HepG2 (cell line): ENCODE measurements at regions not wholly inside any gene's neighbourhood (a gene's known extent, or its start where the extent isn't known, plus 50 kb on each side); places are given as distances from the start of the nearest gene placed in this dataset.

Experiments used
- ATAC-seq: fragments of 200-7000 bp; cut with Tn5 transposase; 3 replicates; pipeline ENCODE4 v1.9.1; 2020; ENCODE audit warnings: mild to moderate bottlenecking, moderate library complexity
- BruUV-seq: library from RNA; stranded (reverse); fragments of 400-500 nt; replicated peaks from 2 replicates; lab custom pipeline; 2021; lab: Mats Ljungman, UMichigan
- CTCF ChIA-PET: fragments of 300-600 bp; formaldehyde crosslinking; extraction: SDS; loops from one replicate; lab custom pipeline; 2021; ENCODE audit warnings: low total read pairs, inconsistent platforms, low intra/inter-chr PET ratio; lab: Yijun Ruan, JAX
- POLR2A ChIA-PET: fragments of 350-600 bp; sonication (Branson Sonifier 250); formaldehyde crosslinking; loops from one replicate; lab custom pipeline; 2020; ENCODE audit warnings: antibody characterized with exemption, inconsistent platforms; lab: Yijun Ruan, JAX
- DNase-seq: peaks from one replicate; pipeline ENCODE4 v3.0.0-alpha.2; 2015; ENCODE audit warnings: low spot score
- FAIRE-seq: peaks from 3 replicates; lab custom pipeline; 2011; peaks lifted over from hg19 to GRCh38; lab: Jason Lieb, UNC
- H2AFZ ChIP-seq: one replicate; pipeline ENCODE4 v1.6.1; 2011; ENCODE audit warnings: low read length, inconsistent platforms
- H3K27ac ChIP-seq: fragments of 300-600 bp; 3 replicates; pipeline ENCODE4 v1.8.0; 2011; ENCODE audit warnings: mixed run types, mild to moderate bottlenecking, mixed read lengths, low read length, inconsistent platforms; ENCODE audit not compliant: insufficient read depth; ENCODE audit errors: extremely low read length
- H3K27me3 ChIP-seq, 2 experiments: fragments of 200-600 bp in 1 of 2; 2 replicates in 1 of 2; 3 replicates in 1 of 2; pipeline versions ENCODE4 v1.6.0 to v1.8.0; 2011; ENCODE audit warnings: low read length in 2 of 2, mild to moderate bottlenecking in 2 of 2, moderate library complexity in 2 of 2, inconsistent platforms in 1 of 2; ENCODE audit not compliant: insufficient read depth in 2 of 2, control insufficient read depth in 1 of 2
- H3K36me3 ChIP-seq, 2 experiments: fragments of 200-600 bp in 1 of 2; replicated peaks in 1 of 2; 2 replicates in 1 of 2; 3 replicates in 1 of 2; pipeline versions ENCODE4 v1.5.1 to v1.8.0; 2011; ENCODE audit warnings: low read length in 2 of 2, inconsistent platforms in 1 of 2; ENCODE audit not compliant: insufficient read depth in 2 of 2, control insufficient read depth in 1 of 2
- H3K4me1 ChIP-seq: 2 replicates; pipeline ENCODE4 v1.5.1; 2012; ENCODE audit warnings: low read length, inconsistent platforms; ENCODE audit not compliant: insufficient read depth
- H3K4me2 ChIP-seq: 2 replicates; pipeline ENCODE4 v1.6.0; 2011; ENCODE audit warnings: low read depth, low read length, inconsistent platforms
- H3K4me3 ChIP-seq, 3 experiments: fragments of 200-600 bp in 1 of 3; sonication (generic), shearing (Covaris generic) in 1 of 3; replicated peaks in 1 of 3; 2 replicates each; pipeline ENCODE4 v1.5.1; 2011 to 2016; ENCODE audit warnings: low read length in 3 of 3, inconsistent platforms in 2 of 3, low read depth in 2 of 3, mild to moderate bottlenecking in 2 of 3, control low read depth in 1 of 3, mixed read lengths in 1 of 3; ENCODE audit not compliant: insufficient read depth in 1 of 3
- H3K79me2 ChIP-seq: one replicate; pipeline ENCODE4 v1.6.1; 2011; ENCODE audit warnings: low read length, inconsistent platforms; ENCODE audit not compliant: insufficient read depth
- H3K9ac ChIP-seq: 2 replicates; pipeline ENCODE4 v1.6.0; 2011; ENCODE audit warnings: mild to moderate bottlenecking, low read depth, low read length, inconsistent platforms; ENCODE audit not compliant: insufficient read depth
- H3K9me3 ChIP-seq: 2 replicates; pipeline ENCODE4 v1.5.1; 2012; ENCODE audit warnings: mild to moderate bottlenecking, low read length
- H4K20me1 ChIP-seq: 2 replicates; pipeline ENCODE4 v1.6.0; 2011; ENCODE audit warnings: inconsistent platforms, mild to moderate bottlenecking, low read length, moderate library complexity; ENCODE audit not compliant: insufficient read depth
- KLF6 ChIP-seq: IDR thresholded peaks from 2 replicates; pipeline ENCODE4 v1.8.0; 2016; ENCODE audit warnings: missing biosample characterization, missing genetic modification reagents
- LBX2 ChIP-seq: sonication (generic); formaldehyde crosslinking; IDR thresholded peaks from 2 replicates; pipeline ENCODE4 v1.5.0; 2020; ENCODE audit warnings: missing genetic modification reagents, mild to moderate bottlenecking, borderline replicate concordance
- MAX ChIP-seq: IDR thresholded peaks from 2 replicates; pipeline ENCODE4 v1.6.1; 2012; ENCODE audit warnings: inconsistent platforms
- SATB2 ChIP-seq: sonication (generic); formaldehyde crosslinking; IDR thresholded peaks from 2 replicates; pipeline ENCODE4 v1.5.0; 2020; ENCODE audit warnings: missing genetic modification reagents
- ZFX ChIP-seq: sonication (generic); formaldehyde crosslinking; IDR thresholded peaks from 2 replicates; pipeline ENCODE4 v1.4.0; 2020; ENCODE audit warnings: mild to moderate bottlenecking, low read depth, missing genetic modification reagents, moderate library complexity
- ZHX1 ChIP-seq: sonication (generic); formaldehyde crosslinking; IDR thresholded peaks from 2 replicates; pipeline ENCODE4 v1.8.1; 2022; ENCODE audit warnings: low read depth, mild to moderate bottlenecking, missing genetic modification reagents
- ZNF30 ChIP-seq: sonication (generic); formaldehyde crosslinking; IDR thresholded peaks from 2 replicates; pipeline ENCODE4 v1.5.0; 2020; ENCODE audit warnings: mild to moderate bottlenecking, missing genetic modification reagents
- ZNF407 ChIP-seq: sonication (generic); formaldehyde crosslinking; IDR thresholded peaks from one replicate; pipeline ENCODE4 v1.5.1; 2020; ENCODE audit warnings: mild to moderate bottlenecking, missing genetic modification reagents; ENCODE audit errors: not compliant biosample characterization
- ZNF547 ChIP-seq: sonication (generic); formaldehyde crosslinking; IDR thresholded peaks from 2 replicates; pipeline ENCODE4 v1.5.1; 2020; ENCODE audit warnings: mild to moderate bottlenecking, missing genetic modification reagents
- ZNF761 ChIP-seq: sonication (generic); formaldehyde crosslinking; conservative IDR thresholded peaks from 2 replicates; pipeline ENCODE4 v1.4.0; 2020; ENCODE audit warnings: mild to moderate bottlenecking, missing genetic modification reagents
- ZNF777 ChIP-seq: sonication (generic); formaldehyde crosslinking; IDR thresholded peaks from 2 replicates; pipeline ENCODE4 v1.4.0; 2020; ENCODE audit warnings: missing genetic modification reagents
- ZNF788 ChIP-seq: sonication (generic); formaldehyde crosslinking; IDR thresholded peaks from 2 replicates; pipeline ENCODE4 v1.5.0; 2020; ENCODE audit warnings: mild to moderate bottlenecking, missing genetic modification reagents, borderline replicate concordance
- ZNF883 ChIP-seq: sonication (generic); formaldehyde crosslinking; IDR thresholded peaks from 2 replicates; pipeline ENCODE4 v1.5.1; 2020; ENCODE audit warnings: mild to moderate bottlenecking, missing genetic modification reagents; ENCODE audit errors: not compliant biosample characterization
- ZSCAN21 ChIP-seq: sonication (generic); formaldehyde crosslinking; IDR thresholded peaks from 2 replicates; pipeline ENCODE4 v1.8.0; 2022; ENCODE audit warnings: mild to moderate bottlenecking, missing genetic modification reagents, moderate library complexity, borderline replicate concordance
- WGBS: methylation state at CpG from one replicate; pipeline ENCODE4 v1.1.6; 2017; ENCODE audit warnings: low lambda C conversion rate; 5-methylcytosine and 5-hydroxymethylcytosine counted together
- in situ Hi-C: cut with HindIII; loops from 2 replicates; pipeline ENCODE4 v1.10.0; 2017; ENCODE audit warnings: low pct_unique_long_range_greater_than_20kb; ENCODE audit not compliant: extremely low pct_ligation_motif_present
- intact Hi-C: fragments of 100-400 bp; cut with micrococcal nuclease; formaldehyde crosslinking; loops from one replicate; pipeline ENCODE4 v1.10.0; 2022; ENCODE audit not compliant: unreplicated experiment

DNA sequence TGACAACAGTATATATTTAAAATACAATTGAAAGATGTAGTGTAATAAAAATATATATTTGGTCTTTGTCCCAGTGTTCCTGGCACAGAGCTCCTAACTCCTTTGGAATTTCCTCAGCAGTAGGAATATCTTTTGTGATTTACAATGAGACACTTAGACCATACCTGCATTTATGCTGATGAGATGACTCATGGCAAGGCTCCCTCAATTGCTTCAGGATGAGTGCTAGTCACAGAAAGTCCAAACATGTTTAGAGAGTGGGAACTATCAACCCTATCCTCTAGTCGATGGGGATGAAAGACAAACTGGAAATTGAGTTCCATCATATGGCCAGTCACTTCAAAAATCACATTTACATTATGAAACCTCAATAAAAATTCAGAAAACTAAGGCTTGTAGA is 588.3 kb upstream of the LMCD1 start:
- FAIRE-seq: no peak
- intact Hi-C loops: no loop called here
- BruUV-seq: no TSS peak
- Histone ChIP-seq H3K9me3 (peaks cover 64% of the 10 kb centered on the region), H3K4me3 (no peak overlapping the region), H3K27me3 (no peaks in the 10 kb centered on the region), H3K36me3 (no peaks in the 10 kb centered on the region)
- 8% methylated on average over 1 of the region's 1 CpG for WGBS
- ChIA-PET POLR2A (no interaction called here), CTCF (no interaction called here)
- TF ChIP-seq ZNF547 (no peak), ZNF788 (no peak), ZFX (no peak), ZNF30 (CRISPR knock-in tag) (no peak), KLF6 (no peak), ZNF407 (no peak), LBX2 (CRISPR knock-in tag) (no peak), SATB2 (CRISPR knock-in tag) (no peak), ZHX1 (no peak), ZSCAN21 (CRISPR knock-in tag) (no peak), ZNF777 (CRISPR knock-in tag) (no peak), MAX (no peak), ZNF761 (CRISPR knock-in tag) (no peak), ZNF883 (CRISPR knock-in tag) (no peak)
- TF ChIP-seq, all 625 proteins: peak for 0
- H3K27ac ChIP-seq: no peak overlapping the region
- no peaks in the 10 kb centered on the region for H4K20me1 ChIP-seq
- H2AFZ ChIP-seq: no peak overlapping the region
- ATAC-seq: no peak
- H3K4me1 ChIP-seq: no peaks in the 10 kb centered on the region
- DNase-seq: no peak
- no peak overlapping the region for H3K4me2 ChIP-seq
- in situ Hi-C loops: no loop called here
- H3K79me2 ChIP-seq: no peaks in the 10 kb centered on the region
- no peak overlapping the region for H3K9ac ChIP-seq
